ENCODE measurements at regions not wholly inside any gene's neighbourhood (a gene's known extent, or its start where the extent isn't known, plus 50 kb on each side); places are given as distances from the start of the nearest gene placed in this dataset.

GRCh38 chr3:181808053-181808452 is 96.3 kb downstream of the SOX2 start:
- no peak for TF ChIP-seq CTCF (IDR thresholded peaks at IDR 0.05)
- TF ChIP-seq POLR2A (IDR thresholded peaks at IDR 0.05): no peak

All from prostate gland (tissue), 2 donors.